Neural progenitor cell (in vitro differentiated cells): ENCODE measurements at regions not wholly inside any gene's neighbourhood (a gene's known extent, or its start where the extent isn't known, plus 50 kb on each side); places are given as distances from the start of the nearest gene placed in this dataset.
A peak's percentile ranks its signal among the peaks of the same experiment; 100 is the strongest.
"Not testable (repeated sequence)": the region's sequence is repeated elsewhere in the genome, so short reads cannot be mapped to it uniquely, and the experiment has no call there.

Experiments
- DNase-seq: peaks from one replicate; pipeline ENCODE4 v3.0.0-alpha.2; 2016; ENCODE audit warnings: low spot score
- H2AFZ ChIP-seq: fragments of 200-600 bp; sonication (generic); replicated peaks from 2 replicates; pipeline ENCODE4 v1.6.1; 2016; ENCODE audit warnings: antibody characterized with exemption
- H3F3A ChIP-seq: fragments of 200-600 bp; sonication (generic); 2 replicates; pipeline ENCODE4 v1.6.1; 2016; ENCODE audit warnings: antibody characterized with exemption, low read depth
- H3K27ac ChIP-seq: fragments of 200-600 bp; sonication (generic); 2 replicates; pipeline ENCODE4 v1.5.1; 2016; ENCODE audit warnings: mild to moderate bottlenecking
- H3K27me3 ChIP-seq: fragments of 200-600 bp; sonication (generic); 2 replicates; pipeline ENCODE4 v1.6.1; 2016; ENCODE audit warnings: mild to moderate bottlenecking, moderate library complexity
- H3K36me3 ChIP-seq: fragments of 200-600 bp; sonication (generic); 2 replicates; pipeline ENCODE4 v1.5.1; 2016
- H3K4me1 ChIP-seq: fragments of 200-600 bp; sonication (generic); 2 replicates; pipeline ENCODE4 v1.6.1; 2016; ENCODE audit warnings: mixed run types
- H3K4me2 ChIP-seq: fragments of 200-600 bp; sonication (generic); 2 replicates; pipeline ENCODE4 v1.6.1; 2016
- H3K4me3 ChIP-seq: fragments of 200-600 bp; sonication (generic); 2 replicates; pipeline ENCODE4 v1.5.1; 2016
- H3K79me2 ChIP-seq: fragments of 200-600 bp; sonication (generic); 2 replicates; pipeline ENCODE4 v1.6.1; 2016; ENCODE audit warnings: low read depth
- H3K9ac ChIP-seq: fragments of 200-600 bp; sonication (generic); 2 replicates; pipeline ENCODE4 v1.6.1; 2016
- H3K9me3 ChIP-seq: fragments of 200-600 bp; sonication (generic); 2 replicates; pipeline ENCODE4 v1.5.1; 2016; ENCODE audit warnings: low read depth
- H4K20me1 ChIP-seq: fragments of 200-600 bp; sonication (generic); 2 replicates; pipeline ENCODE4 v1.6.1; 2016; ENCODE audit warnings: low read depth
- H3K27ac Mint-ChIP-seq: 3 replicates; pipeline ENCODE4 v1.8.0; 2021; ENCODE audit warnings: mixed read lengths
- H3K27me3 Mint-ChIP-seq: 2 replicates; pipeline ENCODE4 v1.8.0; 2022; ENCODE audit warnings: low read depth, mild to moderate bottlenecking, inconsistent platforms, moderate library complexity, mixed read lengths; ENCODE audit not compliant: insufficient read depth
- H3K36me3 Mint-ChIP-seq: 3 replicates; pipeline ENCODE4 v1.8.0; 2021; ENCODE audit warnings: mixed read lengths
- H3K4me1 Mint-ChIP-seq: 3 replicates; pipeline ENCODE4 v1.8.0; 2021; ENCODE audit warnings: mixed read lengths
- H3K4me3 Mint-ChIP-seq: 3 replicates; pipeline ENCODE4 v1.8.0; 2021; ENCODE audit warnings: mild to moderate bottlenecking, moderate library complexity, mixed read lengths
- H3K9me3 Mint-ChIP-seq: 3 replicates; pipeline ENCODE4 v1.8.0; 2020; ENCODE audit warnings: mixed read lengths
- CTCF ChIP-seq: fragments of 200-600 bp; sonication (generic); IDR thresholded peaks from 2 replicates; pipeline ENCODE4 v1.5.1; 2017; ENCODE audit warnings: antibody characterized with exemption, mild to moderate bottlenecking
- EZH2 ChIP-seq: fragments of 200-600 bp; sonication (generic); IDR thresholded peaks from 2 replicates; pipeline ENCODE4 v1.6.1; 2017; ENCODE audit warnings: antibody characterized with exemption, mild to moderate bottlenecking, moderate library complexity
- EZH2phosphoT487 ChIP-seq: fragments of 200-600 bp; sonication (generic); IDR thresholded peaks from 2 replicates; pipeline ENCODE4 v1.6.1; 2017; ENCODE audit warnings: antibody characterized with exemption

GRCh38 chr7:88576720-88577119 is 182.8 kb upstream of the ZNF804B start:
- DNase-seq: no peak
- Mint-ChIP-seq H3K4me1 (no peaks in the 10 kb centered on the region), H3K27me3 (no peaks in the 10 kb centered on the region), H3K9me3 (no peaks in the 10 kb centered on the region), H3K27ac (no peak overlapping the region), H3K4me3 (no peak overlapping the region), H3K36me3 (no peaks in the 10 kb centered on the region)
- H2AFZ ChIP-seq: no peak overlapping the region
- no peak overlapping the region for H3K4me3 ChIP-seq
- H4K20me1 ChIP-seq: no peaks in the 10 kb centered on the region
- no peaks in the 10 kb centered on the region for H3K79me2 ChIP-seq
- H3K27ac ChIP-seq: no peak overlapping the region
- H3K4me2 ChIP-seq: no peak overlapping the region
- no peak for TF ChIP-seq EZH2phosphoT487
- no peak for TF ChIP-seq CTCF
- TF ChIP-seq EZH2: no peak
- H3K9me3 ChIP-seq: no peaks in the 10 kb centered on the region
- no peaks in the 10 kb centered on the region for H3K36me3 ChIP-seq
- no peaks in the 10 kb centered on the region for H3K4me1 ChIP-seq
- no peaks in the 10 kb centered on the region for H3K27me3 ChIP-seq
- H3K9ac ChIP-seq: no peak overlapping the region
- no peaks in the 10 kb centered on the region for H3F3A ChIP-seq

GRCh38 chr7:88566162-88566729 is 193.3 kb upstream of the ZNF804B start:
- Histone ChIP-seq H3K9ac (no peak overlapping the region), H3K9me3 (no peaks in the 10 kb centered on the region), H3K4me1 (peaks cover 13% of the 10 kb centered on the region), H3K27me3 (no peaks in the 10 kb centered on the region), H3K79me2 (no peaks in the 10 kb centered on the region), H3K27ac (no peak overlapping the region), H3F3A (peaks cover 5% of the 10 kb centered on the region), H4K20me1 (no peaks in the 10 kb centered on the region), H3K4me2 (no peak overlapping the region), H2AFZ (peak overlapping the region; percentile 97), H3K36me3 (no peaks in the 10 kb centered on the region), H3K4me3 (no peak overlapping the region)
- no peak for TF ChIP-seq CTCF
- no peak for TF ChIP-seq EZH2phosphoT487
- TF ChIP-seq EZH2: no peak
- peaks cover 4% of the 10 kb centered on the region for H3K9me3 Mint-ChIP-seq
- no peaks in the 10 kb centered on the region for H3K36me3 Mint-ChIP-seq
- H3K27me3 Mint-ChIP-seq: peaks cover 2% of the 10 kb centered on the region
- peak overlapping the region; percentile 4 for H3K4me3 Mint-ChIP-seq
- H3K4me1 Mint-ChIP-seq: peaks cover 35% of the 10 kb centered on the region
- no peak for DNase-seq
- H3K27ac Mint-ChIP-seq: peak overlapping the region; percentile 89

GRCh38 chr7:88565401-88565800 is 194.1 kb upstream of the ZNF804B start:
- Histone ChIP-seq H3K4me2 (no peak overlapping the region), H3K4me1 (peaks cover 13% of the 10 kb centered on the region), H2AFZ (no peak overlapping the region), H4K20me1 (no peaks in the 10 kb centered on the region), H3K27me3 (no peaks in the 10 kb centered on the region), H3F3A (peaks cover 5% of the 10 kb centered on the region), H3K27ac (no peak overlapping the region), H3K79me2 (no peaks in the 10 kb centered on the region), H3K36me3 (no peaks in the 10 kb centered on the region), H3K4me3 (no peak overlapping the region), H3K9me3 (no peaks in the 10 kb centered on the region), H3K9ac (no peak overlapping the region)
- H3K4me3 Mint-ChIP-seq: no peak overlapping the region
- peaks cover 2% of the 10 kb centered on the region for H3K27me3 Mint-ChIP-seq
- TF ChIP-seq EZH2phosphoT487: no peak
- no peak for TF ChIP-seq EZH2
- TF ChIP-seq CTCF: no peak
- peak overlapping the region; percentile 23 for H3K27ac Mint-ChIP-seq
- H3K36me3 Mint-ChIP-seq: no peaks in the 10 kb centered on the region
- H3K9me3 Mint-ChIP-seq: peaks cover 4% of the 10 kb centered on the region
- DNase-seq: no peak
- peaks cover 35% of the 10 kb centered on the region for H3K4me1 Mint-ChIP-seq

GRCh38 chr7:88556441-88556840 is 203.1 kb upstream of the ZNF804B start:
- H3K4me3 ChIP-seq, H3K4me2 ChIP-seq, H3K4me3 Mint-ChIP-seq, H3K79me2 ChIP-seq, H3K4me1 Mint-ChIP-seq, H4K20me1 ChIP-seq, H3F3A ChIP-seq, H3K36me3 Mint-ChIP-seq, H2AFZ ChIP-seq, H3K36me3 ChIP-seq, H3K9me3 ChIP-seq, H3K27me3 Mint-ChIP-seq, H3K4me1 ChIP-seq, H3K9ac ChIP-seq, DNase-seq, H3K27me3 ChIP-seq, H3K27ac ChIP-seq, H3K27ac Mint-ChIP-seq: not testable (repeated sequence)
- peaks cover 15% of the 10 kb centered on the region for H3K9me3 Mint-ChIP-seq

GRCh38 chr7:88554847-88555246 is 204.7 kb upstream of the ZNF804B start:
- peaks cover 15% of the 10 kb centered on the region for H3K9me3 Mint-ChIP-seq
- H3K9me3 ChIP-seq, H3K36me3 Mint-ChIP-seq, H3K4me1 ChIP-seq, H3K4me3 ChIP-seq, H3K79me2 ChIP-seq, H3K36me3 ChIP-seq, H3K27ac Mint-ChIP-seq, DNase-seq, H3F3A ChIP-seq, H3K4me1 Mint-ChIP-seq, H3K9ac ChIP-seq, H3K27me3 ChIP-seq, H3K4me2 ChIP-seq, H4K20me1 ChIP-seq, H2AFZ ChIP-seq, H3K27ac ChIP-seq, H3K4me3 Mint-ChIP-seq, H3K27me3 Mint-ChIP-seq: not testable (repeated sequence)
